Tibial artery (tissue), 4 donors: ENCODE measurements at regions not wholly inside any gene's neighbourhood (a gene's known extent, or its start where the extent isn't known, plus 50 kb on each side); places are given as distances from the start of the nearest gene placed in this dataset.

ENCODE experiments used
- DNase-seq, 2 donors: peaks; one replicate each; pipeline ENCODE4 v3.0.0-alpha.2; 2019
- H3K27ac ChIP-seq, 2 donors: fragments of 200-600 bp; sonication (generic) in 1 of 2; 1 replicate in 1 of 2; 2 replicates in 1 of 2; pipeline ENCODE4 v1.5.1; 2018 to 2019; ENCODE audit warnings: mild to moderate bottlenecking in 1 of 2
- H3K27me3 ChIP-seq, 2 donors: fragments of 200-600 bp; sonication (generic) in 1 of 2; one replicate each; pipeline versions ENCODE4 v1.5.1 to v1.6.0; 2016 to 2019
- H3K36me3 ChIP-seq, 3 donors: fragments of 200-600 bp; sonication (generic) in 2 of 3; one replicate each; pipeline ENCODE4 v1.5.1; 2016 to 2019; ENCODE audit warnings: mild to moderate bottlenecking in 2 of 3
- H3K4me1 ChIP-seq, 4 donors: fragments of 200-600 bp; sonication (generic) in 2 of 4; 1 replicate in 3 of 4; 2 replicates in 1 of 4; pipeline ENCODE4 v1.5.1; 2016 to 2019
- H3K4me3 ChIP-seq, 2 donors: fragments of 200-600 bp; sonication (generic) in 1 of 2; 1 replicate in 1 of 2; 2 replicates in 1 of 2; pipeline ENCODE4 v1.5.1; 2018 to 2019; ENCODE audit warnings: mild to moderate bottlenecking in 2 of 2
- H3K9me3 ChIP-seq, 3 donors: fragments of 200-600 bp; sonication (generic) in 1 of 3; one replicate each; pipeline ENCODE4 v1.5.1; 2016 to 2019
- CTCF ChIP-seq, 2 experiments: fragments of 200-600 bp in 1 of 2; fragments of 450-650 bp in 1 of 2; IDR thresholded peaks; one replicate each; pipeline ENCODE4 v1.5.1; 2017 to 2019; ENCODE audit warnings: antibody characterized with exemption in 2 of 2, mild to moderate bottlenecking in 1 of 2, moderate library complexity in 1 of 2
- intact Hi-C: fragments of 100-400 bp; cut with DNase I; formaldehyde crosslinking; loops from one replicate; pipeline ENCODE4 v1.15.0; 2023; ENCODE audit warnings: low total_unique reads

- H3K4me1 ChIP-seq = no peaks in the 10 kb centered on the region
- H3K27me3 ChIP-seq = no peaks in the 10 kb centered on the region
- no peak for DNase-seq
- no peak overlapping the region for H3K4me3 ChIP-seq
- no peaks in the 10 kb centered on the region for H3K36me3 ChIP-seq
- H3K9me3 ChIP-seq = no peaks in the 10 kb centered on the region
- H3K27ac ChIP-seq = no peak overlapping the region
- no peak for TF ChIP-seq CTCF (IDR thresholded peaks at IDR 0.05)
- intact Hi-C loops = no loop called here
Observed at GRCh38 chr14:58899317-58899713, 261.6 kb downstream of the DACT1 start.

- TF ChIP-seq CTCF (IDR thresholded peaks at IDR 0.05) = no peak
- no peaks in the 10 kb centered on the region for H3K27me3 ChIP-seq
- DNase-seq = no peak
- intact Hi-C loops = no loop called here
- H3K27ac ChIP-seq = no peak overlapping the region
- no peaks in the 10 kb centered on the region for H3K9me3 ChIP-seq
- H3K36me3 ChIP-seq = no peaks in the 10 kb centered on the region
- no peaks in the 10 kb centered on the region for H3K4me1 ChIP-seq
- H3K4me3 ChIP-seq = no peak overlapping the region
Observed at GRCh38 chr14:58901826-58902225, 264.1 kb downstream of the DACT1 start.

- intact Hi-C loops = no loop called here
- H3K4me1 ChIP-seq = no peaks in the 10 kb centered on the region
- H3K4me3 ChIP-seq = no peak overlapping the region
- no peak overlapping the region for H3K27ac ChIP-seq
- no peak for DNase-seq
- H3K27me3 ChIP-seq = no peaks in the 10 kb centered on the region
- no peaks in the 10 kb centered on the region for H3K36me3 ChIP-seq
- H3K9me3 ChIP-seq = no peaks in the 10 kb centered on the region
- TF ChIP-seq CTCF (IDR thresholded peaks at IDR 0.05) = no peak
Observed at GRCh38 chr14:58904776-58905175, 267.0 kb downstream of the DACT1 start.

DNA sequence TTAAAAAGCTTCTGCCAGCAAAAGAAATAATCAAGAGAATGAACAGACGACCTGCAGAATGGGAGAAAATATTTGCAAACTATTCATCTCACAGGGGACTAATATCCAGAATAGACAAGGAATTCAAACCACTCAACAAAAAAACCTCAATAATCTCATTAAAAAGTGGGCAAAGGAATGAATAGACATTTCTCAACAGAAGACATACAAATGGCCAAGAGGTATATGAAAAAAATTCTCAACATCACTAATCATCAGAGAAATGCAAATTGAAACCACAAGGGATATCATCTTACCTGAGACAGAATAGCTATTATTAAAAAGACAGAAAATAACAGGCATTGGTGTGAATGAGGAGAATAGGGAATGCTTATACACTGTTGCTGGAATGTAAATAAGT, 270.0 kb downstream of the DACT1 start:
- TF ChIP-seq CTCF (IDR thresholded peaks at IDR 0.05) = no peak
- Histone ChIP-seq H3K4me3 (no peak overlapping the region), H3K9me3 (no peaks in the 10 kb centered on the region), H3K36me3 (no peaks in the 10 kb centered on the region), H3K27me3 (no peaks in the 10 kb centered on the region), H3K4me1 (no peaks in the 10 kb centered on the region), H3K27ac (no peak overlapping the region)
- intact Hi-C loops = no loop called here
- no peak for DNase-seq

GRCh38 chr14:58912287-58912686, 274.5 kb downstream of the DACT1 start:
- no peaks in the 10 kb centered on the region for H3K36me3 ChIP-seq
- H3K4me1 ChIP-seq = no peaks in the 10 kb centered on the region
- no peaks in the 10 kb centered on the region for H3K27me3 ChIP-seq
- no peak overlapping the region for H3K4me3 ChIP-seq
- intact Hi-C loops = no loop called here
- DNase-seq = no peak
- H3K27ac ChIP-seq = no peak overlapping the region
- no peaks in the 10 kb centered on the region for H3K9me3 ChIP-seq
- no peak for TF ChIP-seq CTCF (IDR thresholded peaks at IDR 0.05)

- H3K27ac ChIP-seq = no peak overlapping the region
- H3K9me3 ChIP-seq = no peaks in the 10 kb centered on the region
- DNase-seq = no peak
- no peak overlapping the region for H3K4me3 ChIP-seq
- intact Hi-C loops = no loop called here
- TF ChIP-seq CTCF (IDR thresholded peaks at IDR 0.05) = no peak
- no peaks in the 10 kb centered on the region for H3K4me1 ChIP-seq
- H3K27me3 ChIP-seq = no peaks in the 10 kb centered on the region
- no peaks in the 10 kb centered on the region for H3K36me3 ChIP-seq
Observed at GRCh38 chr14:58912799-58913432, 275.2 kb downstream of the DACT1 start.
